ENCODE measurements at regions not wholly inside any gene's neighbourhood (a gene's known extent, or its start where the extent isn't known, plus 50 kb on each side); places are given as distances from the start of the nearest gene placed in this dataset.
"Not testable (repeated sequence)": the region's sequence is repeated elsewhere in the genome, so short reads cannot be mapped to it uniquely, and the experiment has no call there.

DNA sequence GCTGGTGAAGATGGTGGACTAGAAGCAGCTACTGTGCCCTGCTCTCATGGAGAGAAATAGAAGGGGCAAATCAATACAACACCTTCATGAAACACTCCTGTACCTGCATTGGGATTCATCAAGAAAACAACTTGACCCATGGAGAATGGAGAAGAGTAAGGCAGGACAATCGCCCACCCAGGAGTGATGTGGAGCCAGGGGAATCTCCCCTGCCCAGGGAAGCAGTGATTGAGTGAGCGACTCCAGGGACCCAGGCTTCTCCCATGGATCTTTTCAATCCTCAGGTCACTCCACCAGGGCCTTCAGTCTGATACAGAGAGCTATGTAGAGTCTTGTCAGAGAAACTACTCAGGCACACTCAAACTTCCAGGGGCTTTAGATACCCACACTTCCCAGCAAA is 161.9 kb upstream of the DYRK2 start:
- no peak for TF ChIP-seq EZH2 (IDR thresholded peaks at IDR 0.05; ENCODE audit: low read length)
- TF ChIP-seq, protein P1, sequence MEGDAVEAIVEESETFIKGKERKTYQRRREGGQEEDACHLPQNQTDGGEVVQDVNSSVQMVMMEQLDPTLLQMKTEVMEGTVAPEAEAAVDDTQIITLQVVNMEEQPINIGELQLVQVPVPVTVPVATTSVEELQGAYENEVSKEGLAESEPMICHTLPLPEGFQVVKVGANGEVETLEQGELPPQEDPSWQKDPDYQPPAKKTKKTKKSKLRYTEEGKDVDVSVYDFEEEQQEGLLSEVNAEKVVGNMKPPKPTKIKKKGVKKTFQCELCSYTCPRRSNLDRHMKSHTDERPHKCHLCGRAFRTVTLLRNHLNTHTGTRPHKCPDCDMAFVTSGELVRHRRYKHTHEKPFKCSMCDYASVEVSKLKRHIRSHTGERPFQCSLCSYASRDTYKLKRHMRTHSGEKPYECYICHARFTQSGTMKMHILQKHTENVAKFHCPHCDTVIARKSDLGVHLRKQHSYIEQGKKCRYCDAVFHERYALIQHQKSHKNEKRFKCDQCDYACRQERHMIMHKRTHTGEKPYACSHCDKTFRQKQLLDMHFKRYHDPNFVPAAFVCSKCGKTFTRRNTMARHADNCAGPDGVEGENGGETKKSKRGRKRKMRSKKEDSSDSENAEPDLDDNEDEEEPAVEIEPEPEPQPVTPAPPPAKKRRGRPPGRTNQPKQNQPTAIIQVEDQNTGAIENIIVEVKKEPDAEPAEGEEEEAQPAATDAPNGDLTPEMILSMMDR (optimal IDR thresholded peaks at IDR 0.05 in 1 of 3, IDR thresholded peaks at IDR 0.05 in 1 of 3, conservative IDR thresholded peaks at IDR 0.05 in 1 of 3; ENCODE audit: extremely low read depth in 1 of 3, insufficient read depth in 2 of 3, low read length in 3 of 3) = no peak
- Histone ChIP-seq H3K36me3 (ENCODE audit: control insufficient read depth in 2 of 2, extremely low read depth in 1 of 2, insufficient read depth in 2 of 2, low read length in 2 of 2) (no peaks in the 10 kb centered on the region), H3K9ac (ENCODE audit: control insufficient read depth, extremely low read depth, insufficient read depth, low read length) (no peak overlapping the region), H2AFZ (ENCODE audit: control insufficient read depth, low read length) (no peak overlapping the region), H3K9me1 (ENCODE audit: control insufficient read depth, extremely low read depth, insufficient read depth, low read length) (no peaks in the 10 kb centered on the region), H3K79me2 (ENCODE audit: control insufficient read depth, insufficient read depth, low read length) (no peaks in the 10 kb centered on the region), H3K4me1 (ENCODE audit: control insufficient read depth, extremely low read depth, insufficient read depth, low read length) (peaks cover 6% of the 10 kb centered on the region), H3K27me3 (ENCODE audit: control insufficient read depth, extremely low read depth, insufficient read depth, low read length) (no peaks in the 10 kb centered on the region), H3K4me2 (ENCODE audit: control insufficient read depth, extremely low read depth, insufficient read depth, low read depth, low read length) (no peak overlapping the region), H3K9me3 (ENCODE audit: control insufficient read depth, low read depth, low read length) (peaks cover 5% of the 10 kb centered on the region), H4K20me1 (ENCODE audit: control insufficient read depth, extremely low read depth, insufficient read depth, low read length) (no peaks in the 10 kb centered on the region), H3K27ac (ENCODE audit: control insufficient read depth, insufficient read depth, low read length) (no peak overlapping the region), H3K4me3 (ENCODE audit: control insufficient read depth in 2 of 3, extremely low read depth in 1 of 3, insufficient read depth in 2 of 3, low read depth in 1 of 3, low read length in 3 of 3) (no peak overlapping the region)
- DNase-seq (ENCODE audit: low read depth, low spot score) (no peak), FAIRE-seq (no peak)
- dilution Hi-C loops (cut with MboI; ENCODE audit: extremely low pct_ligation_motif_present, low sequenced_read_pairs) = no loop called here

- H3K27ac ChIP-seq (ENCODE audit: control insufficient read depth, insufficient read depth, low read length); H2AFZ ChIP-seq (ENCODE audit: control insufficient read depth, low read length); H4K20me1 ChIP-seq (ENCODE audit: control insufficient read depth, extremely low read depth, insufficient read depth, low read length); H3K79me2 ChIP-seq (ENCODE audit: control insufficient read depth, insufficient read depth, low read length); H3K4me1 ChIP-seq (ENCODE audit: control insufficient read depth, extremely low read depth, insufficient read depth, low read length); H3K9me3 ChIP-seq (ENCODE audit: control insufficient read depth, low read depth, low read length); H3K9me1 ChIP-seq (ENCODE audit: control insufficient read depth, extremely low read depth, insufficient read depth, low read length); H3K4me3 ChIP-seq (ENCODE audit: control insufficient read depth in 2 of 3, extremely low read depth in 1 of 3, insufficient read depth in 2 of 3, low read depth in 1 of 3, low read length in 3 of 3); H3K36me3 ChIP-seq (ENCODE audit: control insufficient read depth in 2 of 2, extremely low read depth in 1 of 2, insufficient read depth in 2 of 2, low read length in 2 of 2); FAIRE-seq; H3K27me3 ChIP-seq (ENCODE audit: control insufficient read depth, extremely low read depth, insufficient read depth, low read length); dilution Hi-C loops (cut with MboI; ENCODE audit: extremely low pct_ligation_motif_present, low sequenced_read_pairs); H3K9ac ChIP-seq (ENCODE audit: control insufficient read depth, extremely low read depth, insufficient read depth, low read length); DNase-seq (ENCODE audit: low read depth, low spot score); H3K4me2 ChIP-seq (ENCODE audit: control insufficient read depth, extremely low read depth, insufficient read depth, low read depth, low read length): not testable (repeated sequence)
These were observed 160.2 kb upstream of the DYRK2 start for GRCh38 chr12:67488349-67488748.

- H3K4me1 ChIP-seq (ENCODE audit: control insufficient read depth, extremely low read depth, insufficient read depth, low read length) = peaks cover 1% of the 10 kb centered on the region
- no peak overlapping the region for H3K4me3 ChIP-seq (ENCODE audit: control insufficient read depth in 2 of 3, extremely low read depth in 1 of 3, insufficient read depth in 2 of 3, low read depth in 1 of 3, low read length in 3 of 3)
- no peaks in the 10 kb centered on the region for H3K36me3 ChIP-seq (ENCODE audit: control insufficient read depth in 2 of 2, extremely low read depth in 1 of 2, insufficient read depth in 2 of 2, low read length in 2 of 2)
- H3K9me1 ChIP-seq (ENCODE audit: control insufficient read depth, extremely low read depth, insufficient read depth, low read length) = no peaks in the 10 kb centered on the region
- H3K27ac ChIP-seq (ENCODE audit: control insufficient read depth, insufficient read depth, low read length) = no peak overlapping the region
- H3K4me2 ChIP-seq (ENCODE audit: control insufficient read depth, extremely low read depth, insufficient read depth, low read depth, low read length) = no peak overlapping the region
- H3K79me2 ChIP-seq (ENCODE audit: control insufficient read depth, insufficient read depth, low read length) = no peaks in the 10 kb centered on the region
- DNase-seq (ENCODE audit: low read depth, low spot score) (no peak), FAIRE-seq (no peak)
- no peaks in the 10 kb centered on the region for H4K20me1 ChIP-seq (ENCODE audit: control insufficient read depth, extremely low read depth, insufficient read depth, low read length)
- peaks cover 5% of the 10 kb centered on the region for H3K9me3 ChIP-seq (ENCODE audit: control insufficient read depth, low read depth, low read length)
- dilution Hi-C loops (cut with MboI; ENCODE audit: extremely low pct_ligation_motif_present, low sequenced_read_pairs) = no loop called here
- no peak overlapping the region for H2AFZ ChIP-seq (ENCODE audit: control insufficient read depth, low read length)
- no peak overlapping the region for H3K9ac ChIP-seq (ENCODE audit: control insufficient read depth, extremely low read depth, insufficient read depth, low read length)
- H3K27me3 ChIP-seq (ENCODE audit: control insufficient read depth, extremely low read depth, insufficient read depth, low read length) = no peaks in the 10 kb centered on the region
- TF ChIP-seq, protein P1 (optimal IDR thresholded peaks at IDR 0.05 in 1 of 3, IDR thresholded peaks at IDR 0.05 in 1 of 3, conservative IDR thresholded peaks at IDR 0.05 in 1 of 3; ENCODE audit: extremely low read depth in 1 of 3, insufficient read depth in 2 of 3, low read length in 3 of 3) = no peak
- no peak for TF ChIP-seq EZH2 (IDR thresholded peaks at IDR 0.05; ENCODE audit: low read length)
These were observed 159.5 kb upstream of the DYRK2 start for GRCh38 chr12:67489007-67489406.

Measured in keratinocyte (primary cell).